ENCODE measurements at regions not wholly inside any gene's neighbourhood (a gene's known extent, or its start where the extent isn't known, plus 50 kb on each side); places are given as distances from the start of the nearest gene placed in this dataset.

DNA sequence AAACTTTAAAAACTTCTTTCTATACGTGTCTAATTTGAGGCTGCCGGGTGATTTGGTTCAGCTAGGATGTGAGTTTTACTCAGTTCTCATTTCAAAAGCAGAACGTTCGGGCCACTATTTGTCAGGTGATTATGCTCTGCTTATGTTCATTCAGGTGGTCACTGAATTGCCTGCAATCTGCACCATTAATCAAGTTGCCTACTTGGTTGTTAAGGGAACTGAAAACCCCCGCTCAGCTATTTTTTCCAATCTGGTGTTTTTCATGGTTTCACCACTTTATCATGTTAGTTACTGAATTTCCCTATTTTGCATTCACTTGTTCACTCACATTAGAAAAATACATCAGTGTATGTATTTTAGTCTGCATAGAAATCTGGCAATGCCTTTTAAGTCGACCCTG is 523.0 kb downstream of the CSNK1G3 start:
- TF ChIP-seq, protein P1, sequence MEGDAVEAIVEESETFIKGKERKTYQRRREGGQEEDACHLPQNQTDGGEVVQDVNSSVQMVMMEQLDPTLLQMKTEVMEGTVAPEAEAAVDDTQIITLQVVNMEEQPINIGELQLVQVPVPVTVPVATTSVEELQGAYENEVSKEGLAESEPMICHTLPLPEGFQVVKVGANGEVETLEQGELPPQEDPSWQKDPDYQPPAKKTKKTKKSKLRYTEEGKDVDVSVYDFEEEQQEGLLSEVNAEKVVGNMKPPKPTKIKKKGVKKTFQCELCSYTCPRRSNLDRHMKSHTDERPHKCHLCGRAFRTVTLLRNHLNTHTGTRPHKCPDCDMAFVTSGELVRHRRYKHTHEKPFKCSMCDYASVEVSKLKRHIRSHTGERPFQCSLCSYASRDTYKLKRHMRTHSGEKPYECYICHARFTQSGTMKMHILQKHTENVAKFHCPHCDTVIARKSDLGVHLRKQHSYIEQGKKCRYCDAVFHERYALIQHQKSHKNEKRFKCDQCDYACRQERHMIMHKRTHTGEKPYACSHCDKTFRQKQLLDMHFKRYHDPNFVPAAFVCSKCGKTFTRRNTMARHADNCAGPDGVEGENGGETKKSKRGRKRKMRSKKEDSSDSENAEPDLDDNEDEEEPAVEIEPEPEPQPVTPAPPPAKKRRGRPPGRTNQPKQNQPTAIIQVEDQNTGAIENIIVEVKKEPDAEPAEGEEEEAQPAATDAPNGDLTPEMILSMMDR (IDR thresholded peaks at IDR 0.05) = no peak
- TF ChIP-seq POLR2A (IDR thresholded peaks at IDR 0.05) = no peak
- no peak for DNase-seq (ENCODE audit: low spot score in 2 of 2)
- intact Hi-C loops (cut with DNase I; ENCODE audit: low total_unique reads) = no loop called here
- H3K4me3 ChIP-seq (ENCODE audit: low read depth, poor library complexity, severe bottlenecking) = no peak overlapping the region
- WGBS, 2 donors = 89 to 94% methylated on average over 6 of the region's 6 CpGs

DNA sequence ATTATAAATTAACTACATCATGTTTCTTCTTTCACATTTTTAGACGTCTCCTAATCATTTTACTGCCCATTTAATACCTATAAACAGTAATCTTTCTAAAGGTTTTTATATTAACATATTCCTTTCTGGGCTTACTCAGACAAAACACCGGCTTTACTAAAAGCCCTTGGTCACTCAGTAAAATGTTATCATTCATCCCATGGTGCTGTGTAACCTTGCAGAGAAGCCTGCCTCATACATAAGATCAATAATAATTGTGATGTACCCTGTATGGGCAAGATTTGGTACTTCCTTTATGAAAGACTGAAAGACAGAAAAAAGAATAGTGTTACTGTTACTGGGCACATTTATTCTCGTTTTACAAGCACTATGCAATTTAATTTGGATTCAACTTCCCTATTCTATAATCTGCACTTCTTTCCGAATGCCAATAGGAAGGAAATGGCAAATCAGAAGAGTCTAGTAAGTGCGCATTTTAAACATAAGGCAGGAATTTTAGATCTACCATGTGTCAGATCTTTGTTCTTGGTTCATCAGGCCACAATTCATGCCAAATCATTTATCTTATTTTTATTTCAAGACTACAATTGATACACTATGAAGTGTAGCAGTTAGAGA is 522.2 kb downstream of the CSNK1G3 start:
- WGBS, 2 donors = 63 to 70% methylated on average over 5 of the region's 5 CpGs
- intact Hi-C loops (cut with DNase I; ENCODE audit: low total_unique reads) = no loop called here
- DNase-seq (ENCODE audit: low spot score in 2 of 2) = no peak
- no peak overlapping the region for H3K4me3 ChIP-seq (ENCODE audit: low read depth, poor library complexity, severe bottlenecking)
- TF ChIP-seq, protein P1 (IDR thresholded peaks at IDR 0.05) = no peak
- TF ChIP-seq POLR2A (IDR thresholded peaks at IDR 0.05) = no peak

GRCh38 chr5:124030043-124030491 is 518.1 kb downstream of the CSNK1G3 start:
- H3K4me3 ChIP-seq (ENCODE audit: low read depth, poor library complexity, severe bottlenecking) = no peak overlapping the region
- intact Hi-C loops (cut with DNase I; ENCODE audit: low total_unique reads) = no loop called here
- 62 to 73% methylated on average over 5 of the region's 5 CpGs for WGBS, 2 donors
- DNase-seq (ENCODE audit: low spot score in 2 of 2) = no peak
- TF ChIP-seq POLR2A (IDR thresholded peaks at IDR 0.05) = no peak
- TF ChIP-seq, protein P1 (IDR thresholded peaks at IDR 0.05) = no peak

- no peak for TF ChIP-seq POLR2A (IDR thresholded peaks at IDR 0.05)
- TF ChIP-seq, protein P1 (IDR thresholded peaks at IDR 0.05) = no peak
- no peak overlapping the region for H3K4me3 ChIP-seq (ENCODE audit: low read depth, poor library complexity, severe bottlenecking)
- intact Hi-C loops (cut with DNase I; ENCODE audit: low total_unique reads) = no loop called here
- WGBS, 2 donors = 74 to 83% methylated on average over 3 of the region's 3 CpGs
- no peak for DNase-seq (ENCODE audit: low spot score in 2 of 2)
These were observed 515.5 kb downstream of the CSNK1G3 start for GRCh38 chr5:124027441-124027840.

DNA sequence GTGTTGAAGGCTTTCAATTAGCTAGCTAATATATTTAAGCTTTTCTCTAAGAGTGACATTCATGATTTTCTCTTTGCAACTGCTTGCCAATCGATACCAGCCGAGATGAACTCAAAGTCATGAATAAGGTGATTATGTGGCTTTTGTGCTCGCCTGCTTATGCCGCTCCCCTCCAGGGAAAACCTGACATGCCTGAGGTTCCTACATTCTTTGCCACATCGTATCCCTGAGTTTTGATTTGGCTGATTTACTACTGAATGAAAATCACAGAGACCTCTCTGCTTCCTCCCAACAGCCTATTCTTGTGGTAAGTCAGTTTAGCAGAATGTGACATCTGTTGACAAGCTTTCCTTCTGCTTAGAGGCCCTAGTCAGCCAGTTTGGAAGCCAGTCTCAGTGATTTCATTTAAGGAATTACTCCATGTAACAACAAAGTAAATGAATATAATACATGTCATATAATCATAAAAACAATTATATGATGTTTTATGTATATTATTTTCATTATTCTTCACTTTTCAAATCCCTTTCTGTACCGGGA is 513.4 kb downstream of the CSNK1G3 start:
- intact Hi-C loops (cut with DNase I; ENCODE audit: low total_unique reads) = no loop called here
- H3K4me3 ChIP-seq (ENCODE audit: low read depth, poor library complexity, severe bottlenecking) = no peak overlapping the region
- DNase-seq (ENCODE audit: low spot score in 2 of 2) = no peak
- WGBS, 2 donors = 64 to 69% methylated on average over 6 of the region's 6 CpGs
- TF ChIP-seq POLR2A (IDR thresholded peaks at IDR 0.05) = no peak
- TF ChIP-seq, protein P1 (IDR thresholded peaks at IDR 0.05) = no peak

DNA sequence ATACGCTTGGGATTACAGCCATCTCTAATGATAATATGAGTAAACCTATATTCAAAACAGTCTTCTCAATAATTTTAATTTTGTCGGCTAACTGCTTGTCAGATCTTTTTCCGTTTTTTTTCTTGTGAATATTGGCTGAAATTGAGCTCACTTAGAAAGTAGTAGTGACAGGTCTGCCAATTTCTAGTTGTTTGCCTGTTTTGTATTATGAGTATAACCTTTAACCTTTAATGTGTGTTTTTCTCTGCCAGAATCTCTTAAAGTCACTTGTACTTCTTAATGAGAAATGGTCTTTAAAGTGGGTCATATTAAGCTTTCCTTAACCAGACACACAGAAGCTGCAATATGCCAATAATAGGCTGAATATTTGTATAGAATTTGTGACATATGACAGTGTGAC is 511.0 kb downstream of the CSNK1G3 start:
- no peak for DNase-seq (ENCODE audit: low spot score in 2 of 2)
- TF ChIP-seq, protein P1 (IDR thresholded peaks at IDR 0.05) = no peak
- no peak for TF ChIP-seq POLR2A (IDR thresholded peaks at IDR 0.05)
- WGBS, 2 donors = 85 to 92% methylated on average over 3 of the region's 3 CpGs
- no peak overlapping the region for H3K4me3 ChIP-seq (ENCODE audit: low read depth, poor library complexity, severe bottlenecking)
- intact Hi-C loops (cut with DNase I; ENCODE audit: low total_unique reads) = no loop called here

Data from lower leg skin (tissue), 4 donors.